Keratinocyte (primary cell): ENCODE measurements at regions not wholly inside any gene's neighbourhood (a gene's known extent, or its start where the extent isn't known, plus 50 kb on each side); places are given as distances from the start of the nearest gene placed in this dataset.

ENCODE experiments used
- DNase-seq: peaks from one replicate; pipeline ENCODE4 v3.0.0-alpha.2; 2011; ENCODE audit warnings: low read depth, missing footprints, low spot score
- FAIRE-seq: peaks from 2 replicates; lab custom pipeline; 2011; peaks lifted over from hg19 to GRCh38; lab: Jason Lieb, UNC
- H2AFZ ChIP-seq: 2 replicates; pipeline ENCODE4 v1.6.0; 2012; ENCODE audit warnings: low read length, control low read depth, inconsistent platforms; ENCODE audit not compliant: control insufficient read depth
- H3K27ac ChIP-seq: 2 replicates; pipeline ENCODE4 v1.5.1; 2011; ENCODE audit warnings: low read length; ENCODE audit not compliant: control insufficient read depth, insufficient read depth
- H3K27me3 ChIP-seq: 3 replicates; pipeline ENCODE4 v1.6.0; 2011; ENCODE audit warnings: low read length; ENCODE audit not compliant: control insufficient read depth, insufficient read depth; ENCODE audit errors: extremely low read depth
- H3K36me3 ChIP-seq, 2 experiments: 2 replicates in 1 of 2; 3 replicates in 1 of 2; pipeline ENCODE4 v1.5.1; 2011; ENCODE audit warnings: low read length in 2 of 2, mild to moderate bottlenecking in 1 of 2; ENCODE audit not compliant: control insufficient read depth in 2 of 2, insufficient read depth in 2 of 2; ENCODE audit errors: extremely low read depth in 1 of 2
- H3K4me1 ChIP-seq: 3 replicates; pipeline ENCODE4 v1.5.1; 2011; ENCODE audit warnings: low read length; ENCODE audit not compliant: control insufficient read depth, insufficient read depth; ENCODE audit errors: extremely low read depth
- H3K4me2 ChIP-seq: 3 replicates; pipeline ENCODE4 v1.6.0; 2011; ENCODE audit warnings: low read depth, low read length; ENCODE audit not compliant: control insufficient read depth, insufficient read depth; ENCODE audit errors: extremely low read depth
- H3K4me3 ChIP-seq, 3 experiments: fragments of 200-600 bp in 1 of 3; sonication (generic) in 1 of 3; 2 replicates in 2 of 3; 3 replicates in 1 of 3; pipeline ENCODE4 v1.5.1; 2011 to 2016; ENCODE audit warnings: low read length in 3 of 3, mild to moderate bottlenecking in 3 of 3, control low read depth in 2 of 3, inconsistent platforms in 1 of 3, low read depth in 1 of 3, mixed read lengths in 1 of 3, mixed run types in 1 of 3, moderate library complexity in 1 of 3; ENCODE audit not compliant: control insufficient read depth in 2 of 3, insufficient read depth in 2 of 3; ENCODE audit errors: extremely low read depth in 1 of 3
- H3K79me2 ChIP-seq: 2 replicates; pipeline ENCODE4 v1.6.0; 2012; ENCODE audit warnings: low read length; ENCODE audit not compliant: control insufficient read depth, insufficient read depth
- H3K9ac ChIP-seq: 3 replicates; pipeline ENCODE4 v1.6.0; 2011; ENCODE audit warnings: low read length; ENCODE audit not compliant: control insufficient read depth, insufficient read depth; ENCODE audit errors: extremely low read depth
- H3K9me1 ChIP-seq: 3 replicates; pipeline ENCODE4 v1.6.0; 2011; ENCODE audit warnings: low read length; ENCODE audit not compliant: control insufficient read depth, insufficient read depth; ENCODE audit errors: extremely low read depth
- H3K9me3 ChIP-seq: 2 replicates; pipeline ENCODE4 v1.5.1; 2012; ENCODE audit warnings: low read depth, low read length; ENCODE audit not compliant: control insufficient read depth
- H4K20me1 ChIP-seq: 3 replicates; pipeline ENCODE4 v1.6.0; 2011; ENCODE audit warnings: low read length; ENCODE audit not compliant: control insufficient read depth, insufficient read depth; ENCODE audit errors: extremely low read depth
- CTCF ChIP-seq, 3 experiments: IDR thresholded peaks in 1 of 3; conservative IDR thresholded peaks in 1 of 3; optimal IDR thresholded peaks in 1 of 3; 2 replicates in 2 of 3; 3 replicates in 1 of 3; pipeline versions ENCODE3 to v1.5.1; 2011; ENCODE audit warnings: low read length in 3 of 3, mild to moderate bottlenecking in 3 of 3, moderate library complexity in 2 of 3, control low read depth in 1 of 3, inconsistent platforms in 1 of 3; ENCODE audit not compliant: insufficient read depth in 2 of 3; ENCODE audit errors: extremely low read depth in 1 of 3
- EZH2 ChIP-seq: IDR thresholded peaks from one replicate; pipeline ENCODE4 v1.6.1; 2012; ENCODE audit warnings: inconsistent platforms, mild to moderate bottlenecking, low read length, moderate library complexity
- dilution Hi-C: fragments of 300-500 bp; cut with MboI; formaldehyde crosslinking; loops from one replicate; pipeline ENCODE4 v1.7.0; 2020; ENCODE audit warnings: low sequenced_read_pairs; ENCODE audit not compliant: extremely low pct_ligation_motif_present

GRCh38 chr9:69980041-69980440 is 63.6 kb upstream of the MAMDC2 start:
- Histone ChIP-seq H3K9me1 (no peaks in the 10 kb centered on the region), H3K27ac (no peak overlapping the region), H3K9me3 (no peaks in the 10 kb centered on the region), H4K20me1 (no peaks in the 10 kb centered on the region), H3K27me3 (no peaks in the 10 kb centered on the region), H3K4me2 (no peak overlapping the region), H3K36me3 (no peaks in the 10 kb centered on the region), H3K4me3 (no peak overlapping the region), H3K9ac (no peak overlapping the region), H3K79me2 (no peaks in the 10 kb centered on the region), H2AFZ (no peak overlapping the region), H3K4me1 (peaks cover 18% of the 10 kb centered on the region)
- DNase-seq: no peak
- TF ChIP-seq EZH2 (no peak), CTCF (optimal IDR thresholded peaks at IDR 0.05 in 1 of 3, IDR thresholded peaks at IDR 0.05 in 1 of 3, conservative IDR thresholded peaks at IDR 0.05 in 1 of 3; ENCODE audit: extremely low read depth in 1 of 3, insufficient read depth in 2 of 3, low read length in 3 of 3) (no peak)
- no peak for FAIRE-seq
- dilution Hi-C loops: no loop called here

GRCh38 chr9:69980591-69980990 is 63.1 kb upstream of the MAMDC2 start:
- H3K27me3 ChIP-seq: no peaks in the 10 kb centered on the region
- no peak overlapping the region for H3K27ac ChIP-seq
- no peak overlapping the region for H3K4me2 ChIP-seq
- H3K4me3 ChIP-seq: no peak overlapping the region
- dilution Hi-C loops: no loop called here
- no peaks in the 10 kb centered on the region for H4K20me1 ChIP-seq
- no peak overlapping the region for H2AFZ ChIP-seq
- TF ChIP-seq CTCF (optimal IDR thresholded peaks at IDR 0.05 in 1 of 3, IDR thresholded peaks at IDR 0.05 in 1 of 3, conservative IDR thresholded peaks at IDR 0.05 in 1 of 3; ENCODE audit: extremely low read depth in 1 of 3, insufficient read depth in 2 of 3, low read length in 3 of 3) (no peak), EZH2 (no peak)
- FAIRE-seq (no peak), DNase-seq (no peak)
- peaks cover 17% of the 10 kb centered on the region for H3K4me1 ChIP-seq
- no peaks in the 10 kb centered on the region for H3K9me3 ChIP-seq
- H3K79me2 ChIP-seq: no peaks in the 10 kb centered on the region
- H3K9me1 ChIP-seq: no peaks in the 10 kb centered on the region
- H3K9ac ChIP-seq: no peak overlapping the region
- no peaks in the 10 kb centered on the region for H3K36me3 ChIP-seq
